ENCODE measurements at regions not wholly inside any gene's neighbourhood (a gene's known extent, or its start where the extent isn't known, plus 50 kb on each side); places are given as distances from the start of the nearest gene placed in this dataset.

DNA sequence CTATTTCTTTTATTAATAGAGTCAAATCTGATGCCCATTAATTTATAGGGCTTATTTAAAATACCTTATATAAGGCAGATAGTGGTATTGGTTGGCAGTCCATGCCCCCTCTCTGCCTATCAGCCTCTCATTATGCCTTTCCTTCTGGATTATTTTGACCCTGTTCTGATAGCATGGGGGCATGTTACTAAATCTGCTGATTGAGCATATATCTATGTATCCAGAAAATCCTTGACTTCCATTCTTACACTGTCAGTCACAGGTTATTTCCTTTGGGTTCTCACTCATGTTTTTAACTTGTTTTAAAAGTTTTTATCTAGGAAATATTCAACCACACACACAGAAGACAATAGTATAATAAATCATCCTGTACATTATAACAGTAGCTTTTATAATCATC is 1184.9 kb downstream of the HACE1 start:
- TF ChIP-seq, protein P1, sequence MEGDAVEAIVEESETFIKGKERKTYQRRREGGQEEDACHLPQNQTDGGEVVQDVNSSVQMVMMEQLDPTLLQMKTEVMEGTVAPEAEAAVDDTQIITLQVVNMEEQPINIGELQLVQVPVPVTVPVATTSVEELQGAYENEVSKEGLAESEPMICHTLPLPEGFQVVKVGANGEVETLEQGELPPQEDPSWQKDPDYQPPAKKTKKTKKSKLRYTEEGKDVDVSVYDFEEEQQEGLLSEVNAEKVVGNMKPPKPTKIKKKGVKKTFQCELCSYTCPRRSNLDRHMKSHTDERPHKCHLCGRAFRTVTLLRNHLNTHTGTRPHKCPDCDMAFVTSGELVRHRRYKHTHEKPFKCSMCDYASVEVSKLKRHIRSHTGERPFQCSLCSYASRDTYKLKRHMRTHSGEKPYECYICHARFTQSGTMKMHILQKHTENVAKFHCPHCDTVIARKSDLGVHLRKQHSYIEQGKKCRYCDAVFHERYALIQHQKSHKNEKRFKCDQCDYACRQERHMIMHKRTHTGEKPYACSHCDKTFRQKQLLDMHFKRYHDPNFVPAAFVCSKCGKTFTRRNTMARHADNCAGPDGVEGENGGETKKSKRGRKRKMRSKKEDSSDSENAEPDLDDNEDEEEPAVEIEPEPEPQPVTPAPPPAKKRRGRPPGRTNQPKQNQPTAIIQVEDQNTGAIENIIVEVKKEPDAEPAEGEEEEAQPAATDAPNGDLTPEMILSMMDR (IDR thresholded peaks at IDR 0.05) = no peak
- TF ChIP-seq ELF4 (CRISPR knock-in tag; IDR thresholded peaks at IDR 0.05; ENCODE audit: low read depth) (no peak), TEAD4 (CRISPR knock-in tag; IDR thresholded peaks at IDR 0.05) (no peak), FOXK1 (CRISPR knock-in tag; IDR thresholded peaks at IDR 0.05) (no peak), SOX15 (CRISPR knock-in tag; IDR thresholded peaks at IDR 0.05) (no peak), ZNF232 (CRISPR knock-in tag; IDR thresholded peaks at IDR 0.05) (no peak), ZNF423 (CRISPR knock-in tag; IDR thresholded peaks at IDR 0.05) (no peak)
- TF ChIP-seq, protein P2, sequence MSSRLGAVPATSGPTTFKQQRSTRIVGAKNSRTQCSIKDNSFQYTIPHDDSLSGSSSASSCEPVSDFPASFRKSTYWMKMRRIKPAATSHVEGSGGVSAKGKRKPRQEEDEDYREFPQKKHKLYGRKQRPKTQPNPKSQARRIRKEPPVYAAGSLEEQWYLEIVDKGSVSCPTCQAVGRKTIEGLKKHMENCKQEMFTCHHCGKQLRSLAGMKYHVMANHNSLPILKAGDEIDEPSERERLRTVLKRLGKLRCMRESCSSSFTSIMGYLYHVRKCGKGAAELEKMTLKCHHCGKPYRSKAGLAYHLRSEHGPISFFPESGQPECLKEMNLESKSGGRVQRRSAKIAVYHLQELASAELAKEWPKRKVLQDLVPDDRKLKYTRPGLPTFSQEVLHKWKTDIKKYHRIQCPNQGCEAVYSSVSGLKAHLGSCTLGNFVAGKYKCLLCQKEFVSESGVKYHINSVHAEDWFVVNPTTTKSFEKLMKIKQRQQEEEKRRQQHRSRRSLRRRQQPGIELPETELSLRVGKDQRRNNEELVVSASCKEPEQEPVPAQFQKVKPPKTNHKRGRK (CRISPR knock-in tag; IDR thresholded peaks at IDR 0.05; ENCODE audit: borderline replicate concordance) = no peak
- TF ChIP-seq, protein P3, sequence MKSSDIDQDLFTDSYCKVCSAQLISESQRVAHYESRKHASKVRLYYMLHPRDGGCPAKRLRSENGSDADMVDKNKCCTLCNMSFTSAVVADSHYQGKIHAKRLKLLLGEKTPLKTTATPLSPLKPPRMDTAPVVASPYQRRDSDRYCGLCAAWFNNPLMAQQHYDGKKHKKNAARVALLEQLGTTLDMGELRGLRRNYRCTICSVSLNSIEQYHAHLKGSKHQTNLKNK (CRISPR knock-in tag; IDR thresholded peaks at IDR 0.05) = no peak
- TF ChIP-seq, protein P4, sequence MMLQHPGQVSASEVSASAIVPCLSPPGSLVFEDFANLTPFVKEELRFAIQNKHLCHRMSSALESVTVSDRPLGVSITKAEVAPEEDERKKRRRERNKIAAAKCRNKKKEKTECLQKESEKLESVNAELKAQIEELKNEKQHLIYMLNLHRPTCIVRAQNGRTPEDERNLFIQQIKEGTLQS (CRISPR knock-in tag; conservative IDR thresholded peaks at IDR 0.05) = no peak

Data from WTC11 (cell line).